K562 (cell line): ENCODE measurements at regions not wholly inside any gene's neighbourhood (a gene's known extent, or its start where the extent isn't known, plus 50 kb on each side); places are given as distances from the start of the nearest gene placed in this dataset.

Experiments
- ATAC-seq: fragments of 200-7000 bp; cut with Tn5 transposase; 3 replicates; pipeline ENCODE4 v1.9.1; 2020; ENCODE audit warnings: moderate library complexity
- BruUV-seq: library from RNA; stranded (reverse); fragments of 400-500 nt; replicated peaks from 2 replicates; lab custom pipeline; 2021; lab: Mats Ljungman, UMichigan
- CTCF ChIA-PET: fragments of 300-600 bp; formaldehyde crosslinking; extraction: SDS; loops from one replicate; lab custom pipeline; 2021; ENCODE audit warnings: low intra/inter-chr PET ratio; lab: Yijun Ruan, JAX
- POLR2A ChIA-PET: fragments of 300-600, 350-650 bp; sonication (Branson Sonifier 250); formaldehyde crosslinking; extraction: SDS; loops from one replicate; lab custom pipeline; 2021; ENCODE audit warnings: antibody characterized with exemption, inconsistent platforms; lab: Yijun Ruan, JAX
- DNase-seq, 4 experiments: peaks; one replicate each; pipeline versions ENCODE4 v3.0.0 to v3.0.0-alpha.2; 2011 to 2018; ENCODE audit warnings: low spot score in 3 of 4, mixed read lengths in 3 of 4; ENCODE audit errors: extremely low read depth in 1 of 4
- FAIRE-seq: peaks from 2 replicates; lab custom pipeline; 2011; peaks lifted over from hg19 to GRCh38; lab: Jason Lieb, UNC
- H2AFZ ChIP-seq: 2 replicates; pipeline ENCODE4 v1.6.0; 2011; ENCODE audit warnings: low read depth, low read length, control low read depth, inconsistent platforms
- H3K27ac ChIP-seq: fragments of 200-600 bp; 3 replicates; pipeline ENCODE4 v1.8.0; 2011; ENCODE audit warnings: low read depth, mild to moderate bottlenecking, control low read depth, inconsistent platforms, low read length, moderate library complexity, mixed read lengths; ENCODE audit errors: extremely low read depth
- H3K27me3 ChIP-seq, 2 experiments: fragments of 300-600 bp in 1 of 2; 2 replicates in 1 of 2; 3 replicates in 1 of 2; pipeline versions ENCODE4 v1.6.0 to v1.8.0; 2011; ENCODE audit warnings: inconsistent platforms in 2 of 2, low read length in 2 of 2, mild to moderate bottlenecking in 1 of 2, mixed read lengths in 1 of 2, moderate library complexity in 1 of 2; ENCODE audit not compliant: control insufficient read depth in 2 of 2, insufficient read depth in 2 of 2
- H3K36me3 ChIP-seq: fragments of 300-600 bp; 3 replicates; pipeline ENCODE4 v1.8.0; 2011; ENCODE audit warnings: mild to moderate bottlenecking, low read length, inconsistent platforms; ENCODE audit not compliant: control insufficient read depth, insufficient read depth
- H3K4me1 ChIP-seq, 2 experiments: fragments of 200-600 bp in 1 of 2; replicated peaks in 1 of 2; 2 replicates in 1 of 2; 3 replicates in 1 of 2; pipeline versions ENCODE4 v1.5.1 to v1.8.0; 2011; ENCODE audit warnings: inconsistent platforms in 2 of 2, low read length in 2 of 2, mild to moderate bottlenecking in 1 of 2, mixed read lengths in 1 of 2, moderate library complexity in 1 of 2; ENCODE audit not compliant: control insufficient read depth in 2 of 2, insufficient read depth in 2 of 2
- H3K4me2 ChIP-seq: 2 replicates; pipeline ENCODE4 v1.6.1; 2011; ENCODE audit warnings: low read length, control low read depth, inconsistent platforms, mixed read lengths; ENCODE audit not compliant: insufficient read depth
- H3K4me3 ChIP-seq: fragments of 200-600 bp; sonication (generic), shearing (Covaris generic); 2 replicates; pipeline ENCODE4 v1.5.1; 2016; ENCODE audit warnings: control low read depth, inconsistent platforms
- H3K79me2 ChIP-seq: fragments of 200-600 bp; 3 replicates; pipeline ENCODE4 v1.8.0; 2011; ENCODE audit warnings: low read length, inconsistent platforms; ENCODE audit not compliant: control insufficient read depth, insufficient read depth
- H3K9ac ChIP-seq, 2 experiments: 2 replicates each; pipeline versions ENCODE4 v1.6.0 to v1.6.1; 2011; ENCODE audit warnings: low read depth in 2 of 2, low read length in 2 of 2, control low read depth in 1 of 2, inconsistent platforms in 1 of 2, mild to moderate bottlenecking in 1 of 2, mixed read lengths in 1 of 2; ENCODE audit not compliant: insufficient read depth in 1 of 2
- H3K9me1 ChIP-seq: one replicate; pipeline ENCODE4 v1.6.0; 2011; ENCODE audit warnings: inconsistent platforms, mild to moderate bottlenecking, low read length, moderate library complexity; ENCODE audit not compliant: control insufficient read depth, insufficient read depth
- H3K9me3 ChIP-seq: replicated peaks from 2 replicates; pipeline ENCODE4 v1.5.1; 2011; ENCODE audit warnings: low read depth, low read length, inconsistent platforms; ENCODE audit not compliant: control insufficient read depth, insufficient read depth
- H4K20me1 ChIP-seq: replicated peaks from 2 replicates; pipeline ENCODE4 v1.6.1; 2011; ENCODE audit warnings: low read length, inconsistent platforms, mixed read lengths; ENCODE audit not compliant: control insufficient read depth, insufficient read depth
- CREB5 ChIP-seq: fragments of 250-450 bp; sonication (Bioruptor Pico); IDR thresholded peaks from 2 replicates; pipeline ENCODE4 v1.5.0; 2020; ENCODE audit warnings: mild to moderate bottlenecking
- MBD1 ChIP-seq: fragments of 250-450 bp; sonication (Bioruptor Pico); IDR thresholded peaks from 2 replicates; pipeline ENCODE4 v1.8.0; 2022; ENCODE audit warnings: inconsistent platforms
- RUNX1 ChIP-seq: sonication (generic); IDR thresholded peaks from 2 replicates; pipeline ENCODE4 v1.6.1; 2016; ENCODE audit warnings: antibody characterized with exemption, low read depth
- TCF7L2 ChIP-seq: fragments of 150-350 bp; IDR thresholded peaks from 2 replicates; pipeline ENCODE4 v1.6.1; 2016; ENCODE audit warnings: low read depth, mild to moderate bottlenecking, low read length, moderate library complexity
- TFAP4 ChIP-seq: sonication (generic); formaldehyde crosslinking; IDR thresholded peaks from 2 replicates; pipeline ENCODE4 v1.8.0; 2022; ENCODE audit warnings: missing genetic modification reagents, mild to moderate bottlenecking, moderate library complexity, borderline replicate concordance
- ZFP36 ChIP-seq: fragments of 150-350 bp; IDR thresholded peaks from 2 replicates; pipeline ENCODE4 v1.6.1; 2018; ENCODE audit warnings: low read length, low read depth; ENCODE audit not compliant: partially characterized antibody
- ZNF165 ChIP-seq: fragments of 250-450 bp; sonication (Bioruptor Pico); IDR thresholded peaks from 2 replicates; pipeline ENCODE4 v1.4.0; 2020; ENCODE audit warnings: borderline replicate concordance
- ZNF696 ChIP-seq: fragments of 250-450 bp; sonication (Bioruptor Pico); conservative IDR thresholded peaks from 2 replicates; pipeline ENCODE4 v1.4.0; 2020; ENCODE audit warnings: mild to moderate bottlenecking, moderate library complexity
- WGBS: fragments of 100-300 bp; shearing (Covaris generic); methylation state at CpG from one replicate; pipeline ENCODE4 v1.1.6; 2016; ENCODE audit warnings: low coverage, mixed read lengths; ENCODE audit not compliant: insufficient coverage; ENCODE audit errors: missing lambda C conversion rate; 5-methylcytosine and 5-hydroxymethylcytosine counted together
- in situ Hi-C: fragments of 300-500 bp; cut with MboI; formaldehyde crosslinking; loops from 4 replicates; pipeline ENCODE4 v1.15.0; 2018; ENCODE audit warnings: inconsistent platforms, mixed read lengths
- intact Hi-C: fragments of 100-400 bp; cut with micrococcal nuclease; formaldehyde crosslinking; loops from 2 replicates; pipeline ENCODE4 v1.14.2; 2022

GRCh38 chr6:132872923-132873322 lies 58.6 kb downstream of the RPS12 start (continued):
- TF ChIP-seq ZNF696 (CRISPR knock-in tag), result no peak
- no peak for TF ChIP-seq RUNX1
- no peak for TF ChIP-seq CREB5 (CRISPR knock-in tag)
- TF ChIP-seq ZNF165 (CRISPR knock-in tag), result no peak

GRCh38 chr6:132877003-132877402 lies 62.6 kb downstream of the RPS12 start:
- H4K20me1 ChIP-seq, result no peaks in the 10 kb centered on the region
- no peaks in the 10 kb centered on the region for H3K36me3 ChIP-seq
- no peak overlapping the region for H3K4me2 ChIP-seq
- DNase-seq, result no peak
- 0% methylated on average over 2 of the region's 2 CpGs for WGBS
- no peaks in the 10 kb centered on the region for H3K9me3 ChIP-seq
- H3K9ac ChIP-seq, result no peak overlapping the region
- ChIA-PET CTCF (no interaction called here), POLR2A (no interaction called here)
- no peak for ATAC-seq
- no peak overlapping the region for H2AFZ ChIP-seq
- H3K4me1 ChIP-seq, result no peaks in the 10 kb centered on the region
- BruUV-seq, result no TSS peak
- intact Hi-C loops (no loop called here), in situ Hi-C loops (no loop called here)
- FAIRE-seq, result no peak
- no peak overlapping the region for H3K27ac ChIP-seq
- H3K9me1 ChIP-seq, result no peaks in the 10 kb centered on the region
- no peaks in the 10 kb centered on the region for H3K79me2 ChIP-seq
- H3K27me3 ChIP-seq, result no peaks in the 10 kb centered on the region
- TF ChIP-seq MBD1 (CRISPR knock-in tag) (no peak), ZFP36 (peak; percentile 53), TCF7L2 (no peak), TFAP4 (CRISPR knock-in tag) (no peak)
- H3K4me3 ChIP-seq, result no peak overlapping the region
